GM12892 (cell line): ENCODE measurements at regions not wholly inside any gene's neighbourhood (a gene's known extent, or its start where the extent isn't known, plus 50 kb on each side); places are given as distances from the start of the nearest gene placed in this dataset.

Source experiments
- POLR2A ChIP-seq: IDR thresholded peaks from 2 replicates; pipeline ENCODE4 v1.6.1; 2011; ENCODE audit warnings: low read depth, low read length, control low read depth
- POLR2AphosphoS5 ChIP-seq: IDR thresholded peaks from 2 replicates; pipeline ENCODE4 v1.6.1; 2011; ENCODE audit warnings: low read depth, low read length, control low read depth
- TAF1 ChIP-seq: IDR thresholded peaks from 2 replicates; pipeline ENCODE4 v1.6.1; 2011; ENCODE audit warnings: low read depth, mild to moderate bottlenecking, control low read depth, low read length, borderline replicate concordance

GRCh38 chr2:6370753-6371551, 494.8 kb downstream of the CMPK2 start:
- TF ChIP-seq POLR2A (no peak), POLR2AphosphoS5 (no peak), TAF1 (no peak)
